ENCODE measurements at regions not wholly inside any gene's neighbourhood (a gene's known extent, or its start where the extent isn't known, plus 50 kb on each side); places are given as distances from the start of the nearest gene placed in this dataset.
A peak's percentile ranks its signal among the peaks of the same experiment; 100 is the strongest.

DNA sequence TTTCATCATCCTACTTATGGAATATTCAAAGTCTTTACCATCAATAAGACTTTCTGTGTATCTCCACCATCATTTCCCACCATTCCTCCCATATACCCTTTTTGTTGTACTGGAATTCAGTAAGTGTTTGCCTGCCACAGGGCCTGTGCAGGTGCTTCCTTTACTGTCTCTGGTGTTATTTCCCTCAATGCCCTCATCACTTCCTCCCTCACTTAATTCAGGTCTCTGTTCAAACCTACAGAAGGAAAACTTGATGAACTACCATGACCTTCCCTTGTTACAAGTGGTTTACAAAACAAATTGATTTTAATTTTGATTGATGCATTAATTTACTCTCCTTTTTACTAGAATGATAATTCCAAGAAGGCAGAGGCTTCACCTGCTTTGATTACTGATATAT is 159.5 kb upstream of the FAT4 start:
- TF ChIP-seq, protein P1, sequence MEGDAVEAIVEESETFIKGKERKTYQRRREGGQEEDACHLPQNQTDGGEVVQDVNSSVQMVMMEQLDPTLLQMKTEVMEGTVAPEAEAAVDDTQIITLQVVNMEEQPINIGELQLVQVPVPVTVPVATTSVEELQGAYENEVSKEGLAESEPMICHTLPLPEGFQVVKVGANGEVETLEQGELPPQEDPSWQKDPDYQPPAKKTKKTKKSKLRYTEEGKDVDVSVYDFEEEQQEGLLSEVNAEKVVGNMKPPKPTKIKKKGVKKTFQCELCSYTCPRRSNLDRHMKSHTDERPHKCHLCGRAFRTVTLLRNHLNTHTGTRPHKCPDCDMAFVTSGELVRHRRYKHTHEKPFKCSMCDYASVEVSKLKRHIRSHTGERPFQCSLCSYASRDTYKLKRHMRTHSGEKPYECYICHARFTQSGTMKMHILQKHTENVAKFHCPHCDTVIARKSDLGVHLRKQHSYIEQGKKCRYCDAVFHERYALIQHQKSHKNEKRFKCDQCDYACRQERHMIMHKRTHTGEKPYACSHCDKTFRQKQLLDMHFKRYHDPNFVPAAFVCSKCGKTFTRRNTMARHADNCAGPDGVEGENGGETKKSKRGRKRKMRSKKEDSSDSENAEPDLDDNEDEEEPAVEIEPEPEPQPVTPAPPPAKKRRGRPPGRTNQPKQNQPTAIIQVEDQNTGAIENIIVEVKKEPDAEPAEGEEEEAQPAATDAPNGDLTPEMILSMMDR (IDR thresholded peaks at IDR 0.05; ENCODE audit: low read depth, low read length) = no peak
- H3K4me3 ChIP-seq (replicated peaks in 1 of 2; ENCODE audit: low read depth in 2 of 2, low read length in 2 of 2) = no peak overlapping the region
- DNase-seq (ENCODE audit: low read depth in 2 of 2) = no peak

DNA sequence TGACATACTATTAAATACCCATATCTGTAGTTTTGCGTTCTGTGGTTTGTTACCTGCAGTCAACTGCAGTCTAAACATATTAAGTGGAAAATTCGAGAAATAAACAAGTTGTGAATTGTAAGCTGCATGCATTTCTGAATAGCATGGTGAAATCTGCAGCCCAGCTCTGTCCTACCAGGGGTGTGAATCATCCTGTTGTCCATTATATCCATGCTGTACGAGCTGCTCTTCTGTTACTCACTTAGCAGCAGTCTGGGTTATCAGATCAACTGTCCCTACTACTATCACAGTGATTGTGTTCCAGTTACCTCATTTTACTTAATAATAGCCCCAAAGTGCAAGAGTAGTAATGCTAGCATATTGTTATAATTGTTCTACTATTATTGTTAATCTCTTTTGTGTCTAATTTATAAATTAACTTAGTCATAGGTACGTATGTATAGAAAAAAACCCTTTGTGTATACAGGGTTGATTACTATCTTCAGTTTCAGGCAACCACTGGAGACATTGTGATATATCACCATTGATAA is 173.7 kb upstream of the FAT4 start:
- TF ChIP-seq, protein P1 (IDR thresholded peaks at IDR 0.05; ENCODE audit: low read depth, low read length) = no peak
- peak; percentile 36 to 68 for DNase-seq (ENCODE audit: low read depth in 2 of 2)
- no peak overlapping the region for H3K4me3 ChIP-seq (replicated peaks in 1 of 2; ENCODE audit: low read depth in 2 of 2, low read length in 2 of 2)

DNA sequence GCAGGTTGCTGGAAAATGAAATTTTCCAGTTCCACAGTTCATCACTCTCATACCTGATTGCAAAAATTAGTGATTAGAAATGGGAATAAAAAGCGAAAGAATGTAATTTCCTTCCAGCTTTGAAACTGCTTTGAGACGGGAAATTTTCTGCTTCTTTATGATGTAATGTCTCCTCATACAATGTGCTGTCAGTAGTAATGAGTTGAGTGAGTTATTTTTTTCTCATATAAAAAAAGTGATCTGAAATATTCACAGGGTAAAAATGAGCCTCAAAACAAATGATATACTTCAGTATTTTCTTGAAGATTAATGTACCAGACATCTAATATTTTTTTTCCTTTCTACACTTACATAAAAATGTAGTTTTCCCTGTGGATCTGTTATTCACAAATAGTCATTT is 179.1 kb upstream of the FAT4 start:
- no peak overlapping the region for H3K4me3 ChIP-seq (replicated peaks in 1 of 2; ENCODE audit: low read depth in 2 of 2, low read length in 2 of 2)
- TF ChIP-seq, protein P1 (IDR thresholded peaks at IDR 0.05; ENCODE audit: low read depth, low read length) = no peak

DNA sequence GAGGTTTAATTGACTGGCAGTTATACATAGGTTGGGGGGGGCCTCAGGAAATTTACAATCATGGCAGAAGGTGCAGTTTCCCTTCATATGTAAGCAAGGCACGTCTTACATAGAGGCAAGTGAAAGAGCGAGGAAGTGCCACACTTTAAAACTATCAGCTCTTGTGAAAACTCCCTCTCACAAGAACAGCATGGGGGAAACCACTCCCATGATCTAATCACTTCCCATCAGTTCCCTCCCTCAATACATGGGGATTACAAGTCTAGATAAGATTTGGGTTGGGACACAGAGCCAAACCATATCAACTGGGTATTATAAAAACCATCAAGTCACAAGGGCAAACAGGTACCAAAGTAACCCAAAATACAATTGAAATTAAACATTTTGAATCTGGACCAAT is 182.0 kb upstream of the FAT4 start:
- TF ChIP-seq, protein P1 (IDR thresholded peaks at IDR 0.05; ENCODE audit: low read depth, low read length) = no peak
- no peak overlapping the region for H3K4me3 ChIP-seq (replicated peaks in 1 of 2; ENCODE audit: low read depth in 2 of 2, low read length in 2 of 2)
- DNase-seq (ENCODE audit: low read depth in 2 of 2) = no peak

More for the DNA sequence above, 179.1 kb upstream of the FAT4 start:
- peak in 1 of 2 donors; percentile 7 for DNase-seq (ENCODE audit: low read depth in 2 of 2)

DNA sequence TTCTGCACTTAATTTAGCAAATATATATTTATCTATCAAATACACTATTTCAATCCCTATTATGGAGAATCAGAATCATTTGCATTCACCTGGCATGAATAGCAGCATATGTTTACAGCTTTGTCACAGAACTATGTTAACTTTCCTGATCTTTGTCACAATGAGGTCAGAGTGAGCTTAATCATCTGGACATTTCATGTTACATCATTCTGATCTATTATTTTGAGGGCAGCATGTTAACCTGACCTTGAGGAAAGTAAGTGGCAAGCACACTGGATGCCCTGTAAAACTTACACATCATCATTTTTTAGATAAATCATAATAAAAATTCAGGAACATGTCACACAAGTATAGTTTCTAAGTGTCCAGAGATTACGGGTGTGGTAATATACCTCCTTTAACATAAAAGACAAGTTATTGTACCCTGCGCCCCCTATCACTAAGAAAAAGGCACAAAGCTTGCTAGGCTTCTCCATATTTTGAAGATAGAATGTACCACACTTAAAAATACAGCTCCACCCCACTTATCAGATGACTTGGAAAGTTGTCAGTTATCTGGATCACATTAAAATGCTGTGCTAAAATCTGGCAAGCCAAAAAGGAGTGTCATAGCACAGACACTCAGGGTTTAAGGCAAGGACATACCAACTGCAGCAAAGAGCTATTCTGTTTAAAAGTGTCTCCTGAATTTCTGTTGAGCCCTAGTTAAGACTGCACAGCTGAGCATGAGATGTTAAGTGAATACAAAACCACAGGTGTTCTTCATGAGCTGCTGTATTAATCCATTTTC is 182.7 kb upstream of the FAT4 start:
- DNase-seq (ENCODE audit: low read depth in 2 of 2) = peak in 1 of 2 donors; percentile 5
- TF ChIP-seq, protein P1 (IDR thresholded peaks at IDR 0.05; ENCODE audit: low read depth, low read length) = no peak

DNA sequence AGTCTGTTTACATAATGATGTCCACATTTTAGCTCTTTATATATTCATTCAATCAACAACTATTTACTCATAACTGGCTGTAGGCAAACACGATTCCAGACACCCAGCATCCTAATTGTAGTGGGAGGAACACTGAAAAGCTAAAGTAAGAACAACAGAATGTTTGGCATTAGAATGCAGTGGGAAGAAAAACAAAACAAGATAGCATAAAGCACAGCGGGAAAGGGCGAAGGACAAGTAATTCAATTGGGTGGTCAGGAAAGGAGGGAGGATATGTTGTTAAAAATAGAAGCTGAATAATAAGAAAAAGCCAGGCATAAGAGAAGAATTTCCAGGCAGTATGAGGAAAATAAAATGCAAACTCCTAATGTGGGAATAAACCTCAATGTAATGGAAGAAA is 189.5 kb upstream of the FAT4 start:
- peak; percentile 34 to 65 for DNase-seq (ENCODE audit: low read depth in 2 of 2)
- H3K4me3 ChIP-seq (replicated peaks in 1 of 2; ENCODE audit: low read depth in 2 of 2, low read length in 2 of 2) = no peak overlapping the region
- TF ChIP-seq, protein P1 (IDR thresholded peaks at IDR 0.05; ENCODE audit: low read depth, low read length) = no peak

More for the DNA sequence above, 182.7 kb upstream of the FAT4 start:
- H3K4me3 ChIP-seq (replicated peaks in 1 of 2; ENCODE audit: low read depth in 2 of 2, low read length in 2 of 2) = no peak overlapping the region
